HL-60 (cell line): ENCODE measurements at regions not wholly inside any gene's neighbourhood (a gene's known extent, or its start where the extent isn't known, plus 50 kb on each side); places are given as distances from the start of the nearest gene placed in this dataset.

Experiments used
- DNase-seq, 2 experiments: peaks; one replicate each; pipeline ENCODE4 v3.0.0-alpha.2; 2010 to 2020; ENCODE audit warnings: low read depth in 1 of 2, low spot score in 1 of 2
- H3K27ac ChIP-seq: fragments of 250-450 bp; sonication (Bioruptor Pico); replicated peaks from 2 replicates; pipeline ENCODE4 v1.5.1; 2020; ENCODE audit warnings: mild to moderate bottlenecking, moderate library complexity
- H3K27me3 ChIP-seq: fragments of 250-450 bp; sonication (Bioruptor Pico); 2 replicates; pipeline ENCODE4 v1.5.1; 2021; ENCODE audit warnings: mild to moderate bottlenecking, moderate library complexity; ENCODE audit not compliant: insufficient read depth, poor library complexity, severe bottlenecking
- H3K4me3 ChIP-seq: replicated peaks from 2 replicates; pipeline ENCODE4 v1.5.1; 2011; ENCODE audit warnings: mild to moderate bottlenecking, control low read depth, low read length; ENCODE audit not compliant: insufficient read depth
- GABPA ChIP-seq: IDR thresholded peaks from 2 replicates; pipeline ENCODE4 v1.6.1; 2012; ENCODE audit warnings: low read depth
- POLR2AphosphoS5 ChIP-seq: IDR thresholded peaks from 2 replicates; pipeline ENCODE4 v1.6.1; 2012; ENCODE audit warnings: low read depth
- SPI1 ChIP-seq: IDR thresholded peaks from 2 replicates; pipeline ENCODE4 v1.6.1; 2012; ENCODE audit warnings: low read depth, mild to moderate bottlenecking, borderline replicate concordance
- TF ChIP-seq, protein P1 (sequence below): IDR thresholded peaks from 2 replicates; pipeline ENCODE4 v1.6.1; 2012; ENCODE audit warnings: low read depth; ENCODE audit not compliant: insufficient replicate concordance
- TF ChIP-seq, protein P2 (sequence below): IDR thresholded peaks from one replicate; pipeline ENCODE4 v1.5.1; 2011; ENCODE audit warnings: low read length, control low read depth, inconsistent platforms; ENCODE audit not compliant: insufficient read depth

GRCh38 chr13:87403748-87404432 is 267.3 kb upstream of the SLITRK5 start:
- TF ChIP-seq, protein P1, sequence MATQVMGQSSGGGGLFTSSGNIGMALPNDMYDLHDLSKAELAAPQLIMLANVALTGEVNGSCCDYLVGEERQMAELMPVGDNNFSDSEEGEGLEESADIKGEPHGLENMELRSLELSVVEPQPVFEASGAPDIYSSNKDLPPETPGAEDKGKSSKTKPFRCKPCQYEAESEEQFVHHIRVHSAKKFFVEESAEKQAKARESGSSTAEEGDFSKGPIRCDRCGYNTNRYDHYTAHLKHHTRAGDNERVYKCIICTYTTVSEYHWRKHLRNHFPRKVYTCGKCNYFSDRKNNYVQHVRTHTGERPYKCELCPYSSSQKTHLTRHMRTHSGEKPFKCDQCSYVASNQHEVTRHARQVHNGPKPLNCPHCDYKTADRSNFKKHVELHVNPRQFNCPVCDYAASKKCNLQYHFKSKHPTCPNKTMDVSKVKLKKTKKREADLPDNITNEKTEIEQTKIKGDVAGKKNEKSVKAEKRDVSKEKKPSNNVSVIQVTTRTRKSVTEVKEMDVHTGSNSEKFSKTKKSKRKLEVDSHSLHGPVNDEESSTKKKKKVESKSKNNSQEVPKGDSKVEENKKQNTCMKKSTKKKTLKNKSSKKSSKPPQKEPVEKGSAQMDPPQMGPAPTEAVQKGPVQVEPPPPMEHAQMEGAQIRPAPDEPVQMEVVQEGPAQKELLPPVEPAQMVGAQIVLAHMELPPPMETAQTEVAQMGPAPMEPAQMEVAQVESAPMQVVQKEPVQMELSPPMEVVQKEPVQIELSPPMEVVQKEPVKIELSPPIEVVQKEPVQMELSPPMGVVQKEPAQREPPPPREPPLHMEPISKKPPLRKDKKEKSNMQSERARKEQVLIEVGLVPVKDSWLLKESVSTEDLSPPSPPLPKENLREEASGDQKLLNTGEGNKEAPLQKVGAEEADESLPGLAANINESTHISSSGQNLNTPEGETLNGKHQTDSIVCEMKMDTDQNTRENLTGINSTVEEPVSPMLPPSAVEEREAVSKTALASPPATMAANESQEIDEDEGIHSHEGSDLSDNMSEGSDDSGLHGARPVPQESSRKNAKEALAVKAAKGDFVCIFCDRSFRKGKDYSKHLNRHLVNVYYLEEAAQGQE = no peak
- TF ChIP-seq, protein P2, sequence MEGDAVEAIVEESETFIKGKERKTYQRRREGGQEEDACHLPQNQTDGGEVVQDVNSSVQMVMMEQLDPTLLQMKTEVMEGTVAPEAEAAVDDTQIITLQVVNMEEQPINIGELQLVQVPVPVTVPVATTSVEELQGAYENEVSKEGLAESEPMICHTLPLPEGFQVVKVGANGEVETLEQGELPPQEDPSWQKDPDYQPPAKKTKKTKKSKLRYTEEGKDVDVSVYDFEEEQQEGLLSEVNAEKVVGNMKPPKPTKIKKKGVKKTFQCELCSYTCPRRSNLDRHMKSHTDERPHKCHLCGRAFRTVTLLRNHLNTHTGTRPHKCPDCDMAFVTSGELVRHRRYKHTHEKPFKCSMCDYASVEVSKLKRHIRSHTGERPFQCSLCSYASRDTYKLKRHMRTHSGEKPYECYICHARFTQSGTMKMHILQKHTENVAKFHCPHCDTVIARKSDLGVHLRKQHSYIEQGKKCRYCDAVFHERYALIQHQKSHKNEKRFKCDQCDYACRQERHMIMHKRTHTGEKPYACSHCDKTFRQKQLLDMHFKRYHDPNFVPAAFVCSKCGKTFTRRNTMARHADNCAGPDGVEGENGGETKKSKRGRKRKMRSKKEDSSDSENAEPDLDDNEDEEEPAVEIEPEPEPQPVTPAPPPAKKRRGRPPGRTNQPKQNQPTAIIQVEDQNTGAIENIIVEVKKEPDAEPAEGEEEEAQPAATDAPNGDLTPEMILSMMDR = no peak
- TF ChIP-seq SPI1 (no peak), POLR2AphosphoS5 (no peak), GABPA (no peak)

DNA sequence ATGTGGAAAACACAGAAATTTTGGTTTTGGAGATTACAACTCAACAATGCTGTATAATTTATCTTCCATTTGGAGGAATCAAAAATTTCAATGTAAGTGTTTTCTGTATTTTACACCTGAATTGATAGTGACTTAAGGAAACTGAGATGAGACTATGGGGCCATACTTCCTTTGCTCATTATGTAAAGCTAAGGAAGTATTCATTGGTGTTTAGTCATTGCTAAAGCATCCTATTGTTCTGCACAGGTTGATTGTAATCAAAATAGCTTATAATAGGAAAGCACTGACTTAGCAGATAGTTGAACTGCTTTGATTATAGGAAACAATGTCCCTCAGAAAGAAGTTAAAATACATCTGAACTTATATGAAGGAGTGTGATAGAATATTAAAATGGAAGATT is 244.4 kb upstream of the SLITRK5 start:
- H3K4me3 ChIP-seq = no peak overlapping the region
- H3K27me3 ChIP-seq = no peaks in the 10 kb centered on the region
- DNase-seq = no peak
- no peak overlapping the region for H3K27ac ChIP-seq
- TF ChIP-seq, protein P1 = no peak
- TF ChIP-seq POLR2AphosphoS5 (no peak), GABPA (no peak), SPI1 (no peak)
- TF ChIP-seq, protein P2 = no peak

More at GRCh38 chr13:87403748-87404432, 267.3 kb upstream of the SLITRK5 start:
- H3K27me3 ChIP-seq = peaks cover 2% of the 10 kb centered on the region
- H3K27ac ChIP-seq = no peak overlapping the region
- no peak for DNase-seq
- no peak overlapping the region for H3K4me3 ChIP-seq

GRCh38 chr13:87444135-87444534 is 227.0 kb upstream of the SLITRK5 start:
- no peak for DNase-seq
- TF ChIP-seq, protein P2 = no peak
- Histone ChIP-seq H3K27me3 (no peaks in the 10 kb centered on the region), H3K27ac (no peak overlapping the region), H3K4me3 (no peak overlapping the region)

GRCh38 chr13:87452281-87452680 is 218.9 kb upstream of the SLITRK5 start:
- Histone ChIP-seq H3K27me3 (no peaks in the 10 kb centered on the region), H3K4me3 (no peak overlapping the region), H3K27ac (no peak overlapping the region)
- TF ChIP-seq GABPA (no peak), POLR2AphosphoS5 (no peak), SPI1 (no peak)
- TF ChIP-seq, protein P1 = no peak
- TF ChIP-seq, protein P2 = no peak
- no peak for DNase-seq
